ENCODE measurements at regions not wholly inside any gene's neighbourhood (a gene's known extent, or its start where the extent isn't known, plus 50 kb on each side); places are given as distances from the start of the nearest gene placed in this dataset.

DNA sequence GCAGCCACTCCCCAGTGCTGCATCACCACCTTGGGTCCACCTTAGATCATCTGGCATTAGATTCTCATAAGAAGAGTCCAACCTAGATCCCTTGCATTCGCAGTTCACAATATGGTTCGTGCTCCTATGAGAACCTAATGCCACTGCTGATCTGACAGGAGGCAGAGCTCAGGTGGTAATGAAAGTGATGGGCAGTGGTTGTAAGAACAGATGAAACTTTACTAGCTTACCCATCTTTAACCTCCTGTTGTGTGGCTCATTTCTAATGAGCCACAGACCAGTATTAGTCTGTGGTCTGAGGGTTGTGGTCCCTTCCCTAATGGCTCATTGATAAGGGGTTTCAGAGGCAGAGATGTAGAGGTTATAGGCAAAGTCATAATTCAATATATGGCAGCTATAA lies 615.9 kb upstream of the MIS18BP1 start:
- TF ChIP-seq ATF3 (IDR thresholded peaks at IDR 0.05; ENCODE audit: insufficient read depth, low read depth, low read length) (no peak), HDAC2 (IDR thresholded peaks at IDR 0.05; ENCODE audit: borderline replicate concordance in 1 of 2, low read depth in 2 of 2, low read length in 2 of 2) (no peak), RXRA (IDR thresholded peaks at IDR 0.05; ENCODE audit: insufficient read depth, low read depth, low read length) (no peak), EZH2 (IDR thresholded peaks at IDR 0.05; ENCODE audit: low read depth, low read length, severe bottlenecking) (no peak), NRF1 (IDR thresholded peaks at IDR 0.05; ENCODE audit: low read depth, low read length) (no peak), EP300 (IDR thresholded peaks at IDR 0.05; ENCODE audit: borderline replicate concordance in 1 of 2, low read depth in 2 of 2, low read length in 2 of 2) (no peak), POLR2A (IDR thresholded peaks at IDR 0.05; ENCODE audit: control extremely low read depth in 1 of 2, low read depth in 2 of 2, low read length in 2 of 2) (no peak), RFX5 (IDR thresholded peaks at IDR 0.05; ENCODE audit: borderline replicate concordance, low read depth, low read length) (no peak), PHF8 (conservative IDR thresholded peaks at IDR 0.05; ENCODE audit: low read depth, low read length) (no peak), SP1 (IDR thresholded peaks at IDR 0.05; ENCODE audit: low read depth, low read length) (no peak), CHD1 (IDR thresholded peaks at IDR 0.05; ENCODE audit: low read depth, low read length) (no peak)
- TF ChIP-seq, protein P1, sequence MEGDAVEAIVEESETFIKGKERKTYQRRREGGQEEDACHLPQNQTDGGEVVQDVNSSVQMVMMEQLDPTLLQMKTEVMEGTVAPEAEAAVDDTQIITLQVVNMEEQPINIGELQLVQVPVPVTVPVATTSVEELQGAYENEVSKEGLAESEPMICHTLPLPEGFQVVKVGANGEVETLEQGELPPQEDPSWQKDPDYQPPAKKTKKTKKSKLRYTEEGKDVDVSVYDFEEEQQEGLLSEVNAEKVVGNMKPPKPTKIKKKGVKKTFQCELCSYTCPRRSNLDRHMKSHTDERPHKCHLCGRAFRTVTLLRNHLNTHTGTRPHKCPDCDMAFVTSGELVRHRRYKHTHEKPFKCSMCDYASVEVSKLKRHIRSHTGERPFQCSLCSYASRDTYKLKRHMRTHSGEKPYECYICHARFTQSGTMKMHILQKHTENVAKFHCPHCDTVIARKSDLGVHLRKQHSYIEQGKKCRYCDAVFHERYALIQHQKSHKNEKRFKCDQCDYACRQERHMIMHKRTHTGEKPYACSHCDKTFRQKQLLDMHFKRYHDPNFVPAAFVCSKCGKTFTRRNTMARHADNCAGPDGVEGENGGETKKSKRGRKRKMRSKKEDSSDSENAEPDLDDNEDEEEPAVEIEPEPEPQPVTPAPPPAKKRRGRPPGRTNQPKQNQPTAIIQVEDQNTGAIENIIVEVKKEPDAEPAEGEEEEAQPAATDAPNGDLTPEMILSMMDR (IDR thresholded peaks at IDR 0.05; ENCODE audit: control extremely low read depth in 1 of 3, insufficient read depth in 1 of 3, low read depth in 1 of 3, low read length in 3 of 3), result no peak
- TF ChIP-seq, protein P2, sequence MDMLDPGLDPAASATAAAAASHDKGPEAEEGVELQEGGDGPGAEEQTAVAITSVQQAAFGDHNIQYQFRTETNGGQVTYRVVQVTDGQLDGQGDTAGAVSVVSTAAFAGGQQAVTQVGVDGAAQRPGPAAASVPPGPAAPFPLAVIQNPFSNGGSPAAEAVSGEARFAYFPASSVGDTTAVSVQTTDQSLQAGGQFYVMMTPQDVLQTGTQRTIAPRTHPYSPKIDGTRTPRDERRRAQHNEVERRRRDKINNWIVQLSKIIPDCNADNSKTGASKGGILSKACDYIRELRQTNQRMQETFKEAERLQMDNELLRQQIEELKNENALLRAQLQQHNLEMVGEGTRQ (IDR thresholded peaks at IDR 0.05; ENCODE audit: low read length), result no peak

Measured in H1 (cell line).